ENCODE measurements at regions not wholly inside any gene's neighbourhood (a gene's known extent, or its start where the extent isn't known, plus 50 kb on each side); places are given as distances from the start of the nearest gene placed in this dataset.

DNA sequence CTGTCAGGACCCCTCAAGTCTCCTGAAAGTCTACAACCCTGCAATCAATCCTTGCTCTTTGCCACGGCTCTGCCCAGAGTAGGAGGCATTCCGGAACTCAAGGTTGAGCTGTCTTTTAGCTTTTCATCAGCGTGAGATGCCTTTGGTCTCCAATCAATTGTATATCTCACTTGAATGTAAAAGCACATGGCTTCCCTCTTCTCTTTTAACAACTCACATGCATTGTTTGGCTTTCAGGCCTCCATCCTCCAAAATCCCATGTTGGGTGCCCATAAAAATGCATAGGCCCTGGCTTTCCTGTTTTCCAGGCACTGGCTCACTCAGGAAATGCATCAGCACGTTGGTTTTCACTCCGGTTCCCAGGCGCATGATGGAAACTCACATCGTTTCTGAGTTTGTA is 64.0 kb upstream of the FOXF1 start:
- TF ChIP-seq, protein P1, sequence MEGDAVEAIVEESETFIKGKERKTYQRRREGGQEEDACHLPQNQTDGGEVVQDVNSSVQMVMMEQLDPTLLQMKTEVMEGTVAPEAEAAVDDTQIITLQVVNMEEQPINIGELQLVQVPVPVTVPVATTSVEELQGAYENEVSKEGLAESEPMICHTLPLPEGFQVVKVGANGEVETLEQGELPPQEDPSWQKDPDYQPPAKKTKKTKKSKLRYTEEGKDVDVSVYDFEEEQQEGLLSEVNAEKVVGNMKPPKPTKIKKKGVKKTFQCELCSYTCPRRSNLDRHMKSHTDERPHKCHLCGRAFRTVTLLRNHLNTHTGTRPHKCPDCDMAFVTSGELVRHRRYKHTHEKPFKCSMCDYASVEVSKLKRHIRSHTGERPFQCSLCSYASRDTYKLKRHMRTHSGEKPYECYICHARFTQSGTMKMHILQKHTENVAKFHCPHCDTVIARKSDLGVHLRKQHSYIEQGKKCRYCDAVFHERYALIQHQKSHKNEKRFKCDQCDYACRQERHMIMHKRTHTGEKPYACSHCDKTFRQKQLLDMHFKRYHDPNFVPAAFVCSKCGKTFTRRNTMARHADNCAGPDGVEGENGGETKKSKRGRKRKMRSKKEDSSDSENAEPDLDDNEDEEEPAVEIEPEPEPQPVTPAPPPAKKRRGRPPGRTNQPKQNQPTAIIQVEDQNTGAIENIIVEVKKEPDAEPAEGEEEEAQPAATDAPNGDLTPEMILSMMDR (conservative IDR thresholded peaks at IDR 0.05): no peak
- no peak for TF ChIP-seq ZFX (IDR thresholded peaks at IDR 0.05)
- no peak overlapping the region for H3K27ac ChIP-seq

DNA sequence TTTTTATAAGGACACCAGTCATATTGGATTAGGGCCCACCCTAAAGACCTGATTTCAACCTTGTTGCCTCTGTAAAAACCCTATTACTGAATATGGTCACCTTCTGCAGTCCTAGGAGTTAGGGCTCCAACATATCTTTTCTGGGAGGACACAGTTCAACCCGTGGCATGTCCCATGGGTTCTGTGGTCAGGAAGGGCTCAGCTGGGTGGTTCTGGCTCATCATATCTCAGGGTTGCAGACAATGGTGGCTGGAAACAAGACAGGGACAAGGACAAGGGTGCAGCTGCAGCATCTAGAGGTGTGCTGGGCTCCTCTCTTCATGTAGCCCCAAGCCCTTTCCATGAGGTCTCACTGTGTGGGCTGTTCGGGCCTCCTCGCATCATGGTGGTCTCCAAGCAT is 63.1 kb upstream of the FOXF1 start:
- TF ChIP-seq, protein P1 (conservative IDR thresholded peaks at IDR 0.05): no peak
- no peak for TF ChIP-seq ZFX (IDR thresholded peaks at IDR 0.05)
- no peak overlapping the region for H3K27ac ChIP-seq

DNA sequence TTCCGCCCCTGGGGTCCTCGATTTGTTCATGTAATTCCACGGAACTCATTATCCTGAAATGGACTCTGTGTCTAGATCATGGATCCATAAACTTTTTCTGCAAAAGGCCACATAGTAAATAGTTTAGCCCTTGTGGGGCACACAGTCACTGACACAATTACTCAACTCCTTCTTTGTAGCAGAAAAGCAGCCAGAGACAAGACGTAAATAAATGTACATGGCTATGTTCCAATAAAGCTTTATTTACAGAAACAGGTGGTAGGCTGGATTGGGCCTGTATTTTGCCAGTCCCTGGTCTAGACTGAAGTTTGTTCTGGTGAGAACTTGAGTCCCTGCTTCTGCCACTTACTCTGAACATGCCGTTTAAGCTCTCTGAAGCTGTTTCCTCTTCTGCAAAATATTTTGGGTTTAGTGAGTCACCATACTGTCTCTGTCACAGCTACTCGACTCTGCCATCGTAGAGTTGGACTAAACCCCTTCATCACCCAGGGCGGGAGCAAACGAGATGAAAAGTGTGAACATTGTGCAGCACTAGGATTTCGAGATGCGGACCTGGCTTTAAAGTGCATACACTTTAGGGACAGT is 61.9 kb upstream of the FOXF1 start:
- TF ChIP-seq, protein P1 (conservative IDR thresholded peaks at IDR 0.05): no peak
- no peak for TF ChIP-seq ZFX (IDR thresholded peaks at IDR 0.05)

DNA sequence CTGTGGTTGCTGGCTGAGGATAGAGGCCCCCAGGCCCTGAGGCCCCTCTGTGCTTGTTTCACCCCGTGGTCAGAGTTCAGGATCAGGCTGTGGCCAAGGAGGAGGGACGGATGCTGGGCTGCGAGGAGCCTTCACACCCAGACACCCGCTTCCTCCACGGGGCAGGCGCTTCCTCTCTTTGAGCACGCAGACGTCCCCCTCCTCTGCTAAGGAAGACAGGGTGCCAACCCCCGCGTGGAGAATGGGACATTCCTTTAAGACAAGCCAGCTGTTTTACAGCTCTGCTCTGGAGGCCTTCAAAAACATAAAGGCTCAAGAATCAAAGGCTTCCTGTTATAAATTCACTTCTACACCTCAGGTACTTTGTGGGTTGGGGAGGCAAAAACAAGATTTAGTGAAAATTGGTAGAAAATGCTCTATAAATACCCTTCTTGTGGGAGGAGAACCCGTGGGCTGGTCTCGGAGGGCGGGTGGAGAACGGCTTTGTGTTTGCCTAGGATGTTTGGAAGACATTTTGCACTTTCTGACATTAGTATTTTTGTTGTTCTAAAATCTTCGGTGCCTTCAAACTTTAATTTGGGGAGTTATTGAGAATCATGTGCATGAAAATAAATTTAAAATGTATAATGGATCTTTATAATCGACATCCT is 60.8 kb upstream of the FOXF1 start:
- no peak overlapping the region for H3K27ac ChIP-seq
- TF ChIP-seq, protein P1 (conservative IDR thresholded peaks at IDR 0.05): no peak
- no peak for TF ChIP-seq ZFX (IDR thresholded peaks at IDR 0.05)

More for the DNA sequence above, 61.9 kb upstream of the FOXF1 start:
- H3K27ac ChIP-seq: no peak overlapping the region

DNA sequence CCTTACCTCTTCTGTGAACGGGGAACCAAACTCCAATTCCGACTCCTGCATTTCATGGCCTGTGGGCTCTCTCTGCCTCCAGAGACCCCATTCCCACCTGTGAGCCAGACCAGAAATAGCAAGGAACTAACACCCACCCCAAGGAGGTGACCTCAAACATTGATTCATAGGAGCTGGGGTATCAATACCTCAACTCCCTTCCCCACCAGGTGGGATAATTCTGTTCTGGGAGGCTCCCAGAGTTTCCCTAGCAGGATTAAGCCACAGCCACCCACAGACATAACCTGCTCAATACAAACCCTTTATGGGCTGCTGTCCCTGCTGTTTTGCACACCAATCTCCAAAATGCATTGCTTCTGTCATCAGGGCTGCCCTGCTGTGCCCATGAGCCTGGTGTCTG is 59.6 kb upstream of the FOXF1 start:
- TF ChIP-seq ZFX (IDR thresholded peaks at IDR 0.05): no peak
- TF ChIP-seq, protein P1 (conservative IDR thresholded peaks at IDR 0.05): no peak
- no peak overlapping the region for H3K27ac ChIP-seq

DNA sequence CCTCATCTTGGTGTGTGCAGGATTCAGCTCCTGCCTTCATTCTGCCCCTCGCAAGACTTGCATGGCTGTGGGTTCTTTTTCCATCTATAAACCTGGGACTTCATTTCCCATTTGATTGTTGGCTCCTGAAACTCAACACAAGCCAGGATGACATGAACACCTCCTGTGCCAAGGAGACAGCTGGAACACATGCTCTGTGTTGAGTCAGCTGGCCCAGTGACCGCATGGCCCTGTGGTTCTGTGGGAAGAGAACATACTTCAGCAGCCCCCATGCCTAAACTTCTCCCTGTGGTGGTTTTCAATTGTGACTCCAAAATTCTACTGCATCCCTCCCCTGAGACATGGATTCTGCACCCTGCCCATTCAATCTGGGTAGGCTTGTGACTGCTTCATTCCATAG is 57.9 kb upstream of the FOXF1 start:
- TF ChIP-seq, protein P1 (conservative IDR thresholded peaks at IDR 0.05): no peak
- no peak for TF ChIP-seq ZFX (IDR thresholded peaks at IDR 0.05)
- H3K27ac ChIP-seq: no peak overlapping the region

DNA sequence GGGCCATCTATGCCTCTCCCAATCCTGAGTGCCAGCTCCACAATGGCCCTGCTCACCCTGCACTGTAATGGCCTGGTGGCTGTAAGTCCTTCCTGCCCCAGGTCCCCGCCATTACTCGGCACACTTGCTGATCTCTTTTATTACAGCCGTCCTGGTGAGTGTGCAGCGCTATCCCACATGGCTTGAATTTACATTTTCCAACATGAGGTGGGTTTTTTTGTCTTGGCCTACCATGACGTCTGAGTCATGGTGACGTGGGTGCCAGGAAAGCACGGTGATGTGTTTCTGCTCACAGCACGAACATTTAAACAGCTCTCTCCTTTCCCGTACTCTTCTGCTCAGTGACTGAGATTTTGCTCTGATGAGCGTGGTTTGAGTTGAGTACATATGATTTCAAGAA is 55.2 kb upstream of the FOXF1 start:
- no peak for TF ChIP-seq ZFX (IDR thresholded peaks at IDR 0.05)
- TF ChIP-seq, protein P1 (conservative IDR thresholded peaks at IDR 0.05): no peak
- no peak overlapping the region for H3K27ac ChIP-seq

Data from C4-2B (cell line).